Spinal cord (tissue), 9 donors: ENCODE measurements at regions not wholly inside any gene's neighbourhood (a gene's known extent, or its start where the extent isn't known, plus 50 kb on each side); places are given as distances from the start of the nearest gene placed in this dataset.

ENCODE experiments used
- DNase-seq, 6 donors: peaks; one replicate each; pipeline versions ENCODE4 v3.0.0 to v3.0.0-alpha.2; 2013 to 2015; ENCODE audit warnings: low spot score in 6 of 6, low read depth in 4 of 6
- H3K27ac ChIP-seq: one replicate; pipeline ENCODE4 v1.5.1; 2013; ENCODE audit warnings: low read depth, low read length, control low read depth
- H3K27me3 ChIP-seq: one replicate; pipeline ENCODE4 v1.6.1; 2013; ENCODE audit warnings: low read length; ENCODE audit not compliant: control insufficient read depth, insufficient read depth
- H3K36me3 ChIP-seq: one replicate; pipeline ENCODE4 v1.6.1; 2013; ENCODE audit warnings: low read length; ENCODE audit not compliant: control insufficient read depth, insufficient read depth
- H3K4me1 ChIP-seq: one replicate; pipeline ENCODE4 v1.6.1; 2013; ENCODE audit warnings: low read length; ENCODE audit not compliant: control insufficient read depth, insufficient read depth
- H3K4me3 ChIP-seq: one replicate; pipeline ENCODE4 v1.5.1; 2013; ENCODE audit warnings: low read depth, low read length, control low read depth
- H3K9me3 ChIP-seq: one replicate; pipeline ENCODE4 v1.6.1; 2013; ENCODE audit warnings: low read length; ENCODE audit not compliant: control insufficient read depth, insufficient read depth
- WGBS: methylation state at CpG from one replicate; pipeline ENCODE4 v1.1.5; 2013; ENCODE audit warnings: missing lambda C conversion rate; ENCODE audit not compliant: insufficient coverage; 5-methylcytosine and 5-hydroxymethylcytosine counted together
- donor health status: healthy.

DNA sequence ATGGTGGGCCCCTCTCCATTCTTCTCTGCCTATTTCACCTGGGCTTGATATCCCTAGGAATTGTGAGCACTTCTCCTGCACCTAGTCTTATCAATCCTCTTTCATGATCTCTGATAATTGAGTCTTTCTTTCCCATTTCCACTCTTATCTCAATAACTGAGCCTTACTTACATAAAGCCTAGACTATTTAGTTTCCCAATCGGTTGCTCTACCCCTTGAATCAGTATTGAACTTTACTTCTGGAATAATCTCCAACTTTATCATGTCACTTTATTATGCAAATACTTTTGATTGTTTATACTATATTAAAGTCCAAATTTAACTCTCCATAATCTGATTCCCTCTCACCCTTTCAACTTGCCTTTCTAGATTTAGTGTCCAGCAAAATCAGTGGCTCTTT is 222.7 kb downstream of the SPRY1 start:
- Histone ChIP-seq H3K9me3 (no peaks in the 10 kb centered on the region), H3K4me1 (peaks cover 8% of the 10 kb centered on the region), H3K36me3 (no peaks in the 10 kb centered on the region), H3K27me3 (no peaks in the 10 kb centered on the region), H3K4me3 (no peak overlapping the region), H3K27ac (no peak overlapping the region)
- WGBS = no CpG with 5 or more reads among the region's 1 CpG
- no peak for DNase-seq

GRCh38 chr4:123619895-123620294 is 223.3 kb downstream of the SPRY1 start:
- no peak for DNase-seq
- Histone ChIP-seq H3K4me1 (peaks cover 8% of the 10 kb centered on the region), H3K27me3 (no peaks in the 10 kb centered on the region), H3K27ac (no peak overlapping the region), H3K9me3 (no peaks in the 10 kb centered on the region), H3K4me3 (no peak overlapping the region), H3K36me3 (no peaks in the 10 kb centered on the region)

- peak in 2 of 6 donors; percentile 26 to 86 for DNase-seq
- H3K36me3 ChIP-seq = no peaks in the 10 kb centered on the region
- no peaks in the 10 kb centered on the region for H3K27me3 ChIP-seq
- peaks cover 8% of the 10 kb centered on the region for H3K4me1 ChIP-seq
- no peaks in the 10 kb centered on the region for H3K9me3 ChIP-seq
- H3K27ac ChIP-seq = no peak overlapping the region
- no peak overlapping the region for H3K4me3 ChIP-seq
- no CpG with 5 or more reads among the region's 5 CpGs for WGBS
These were observed 224.6 kb downstream of the SPRY1 start for GRCh38 chr4:123621072-123621705.

DNA sequence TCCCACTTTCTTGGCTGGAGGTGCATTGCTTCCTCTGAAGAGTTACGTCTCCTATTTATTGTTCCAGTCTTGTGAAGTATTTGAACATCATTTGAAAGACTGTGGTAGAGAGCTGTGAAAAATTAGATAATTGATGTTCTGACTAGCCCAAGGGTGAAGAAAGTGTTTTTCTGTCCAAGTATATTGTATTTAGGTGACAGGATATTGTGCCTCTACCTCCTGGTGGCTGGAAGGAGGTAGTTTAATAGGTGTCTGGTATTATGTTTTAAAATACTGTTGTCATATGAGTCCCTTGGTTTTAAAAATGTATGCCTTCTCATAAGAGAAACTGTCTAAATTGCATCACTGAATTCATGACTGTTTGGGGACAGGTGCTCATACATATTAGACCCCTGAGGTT is 226.0 kb downstream of the SPRY1 start:
- H3K36me3 ChIP-seq = no peaks in the 10 kb centered on the region
- H3K9me3 ChIP-seq = no peaks in the 10 kb centered on the region
- DNase-seq = no peak
- no peaks in the 10 kb centered on the region for H3K27me3 ChIP-seq
- H3K4me3 ChIP-seq = no peak overlapping the region
- WGBS = 60% methylated on average over 1 of the region's 1 CpG
- peaks cover 4% of the 10 kb centered on the region for H3K4me1 ChIP-seq
- no peak overlapping the region for H3K27ac ChIP-seq

GRCh38 chr4:123623611-123624010 is 227.0 kb downstream of the SPRY1 start:
- Histone ChIP-seq H3K9me3 (no peaks in the 10 kb centered on the region), H3K4me1 (peaks cover 3% of the 10 kb centered on the region), H3K4me3 (no peak overlapping the region), H3K36me3 (no peaks in the 10 kb centered on the region), H3K27me3 (no peaks in the 10 kb centered on the region), H3K27ac (no peak overlapping the region)
- WGBS = no CpG with 5 or more reads among the region's 1 CpG
- DNase-seq = no peak

DNA sequence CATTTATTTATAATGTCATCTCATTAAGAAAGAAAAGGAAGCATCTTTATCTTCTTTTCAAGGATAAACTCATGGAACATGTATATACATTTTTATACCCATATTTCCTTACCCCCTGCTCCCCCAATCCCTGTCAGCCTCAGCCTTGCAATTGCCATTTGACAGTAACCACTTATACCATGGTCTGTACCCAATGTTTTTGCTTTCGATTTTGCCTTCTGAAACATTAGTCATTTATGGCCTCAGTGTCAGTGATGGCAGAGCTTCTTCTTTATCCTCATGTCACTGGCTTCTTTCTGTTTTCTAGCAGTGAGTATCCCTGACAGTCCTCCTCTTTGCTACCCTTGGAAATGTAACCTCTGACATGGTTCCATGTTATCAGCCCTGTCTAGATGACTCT is 228.4 kb downstream of the SPRY1 start:
- DNase-seq = no peak
- Histone ChIP-seq H3K4me3 (no peak overlapping the region), H3K4me1 (peaks cover 3% of the 10 kb centered on the region), H3K27ac (no peak overlapping the region), H3K9me3 (no peaks in the 10 kb centered on the region), H3K27me3 (no peaks in the 10 kb centered on the region), H3K36me3 (no peaks in the 10 kb centered on the region)
- WGBS = 100% methylated on average over 1 of the region's 1 CpG

- no CpG with 5 or more reads among the region's 1 CpG for WGBS
- Histone ChIP-seq H3K9me3 (no peaks in the 10 kb centered on the region), H3K27ac (no peak overlapping the region), H3K27me3 (no peaks in the 10 kb centered on the region), H3K36me3 (no peaks in the 10 kb centered on the region), H3K4me1 (no peaks in the 10 kb centered on the region), H3K4me3 (no peak overlapping the region)
- DNase-seq = no peak
These were observed 231.7 kb downstream of the SPRY1 start for GRCh38 chr4:123628288-123628687.

DNA sequence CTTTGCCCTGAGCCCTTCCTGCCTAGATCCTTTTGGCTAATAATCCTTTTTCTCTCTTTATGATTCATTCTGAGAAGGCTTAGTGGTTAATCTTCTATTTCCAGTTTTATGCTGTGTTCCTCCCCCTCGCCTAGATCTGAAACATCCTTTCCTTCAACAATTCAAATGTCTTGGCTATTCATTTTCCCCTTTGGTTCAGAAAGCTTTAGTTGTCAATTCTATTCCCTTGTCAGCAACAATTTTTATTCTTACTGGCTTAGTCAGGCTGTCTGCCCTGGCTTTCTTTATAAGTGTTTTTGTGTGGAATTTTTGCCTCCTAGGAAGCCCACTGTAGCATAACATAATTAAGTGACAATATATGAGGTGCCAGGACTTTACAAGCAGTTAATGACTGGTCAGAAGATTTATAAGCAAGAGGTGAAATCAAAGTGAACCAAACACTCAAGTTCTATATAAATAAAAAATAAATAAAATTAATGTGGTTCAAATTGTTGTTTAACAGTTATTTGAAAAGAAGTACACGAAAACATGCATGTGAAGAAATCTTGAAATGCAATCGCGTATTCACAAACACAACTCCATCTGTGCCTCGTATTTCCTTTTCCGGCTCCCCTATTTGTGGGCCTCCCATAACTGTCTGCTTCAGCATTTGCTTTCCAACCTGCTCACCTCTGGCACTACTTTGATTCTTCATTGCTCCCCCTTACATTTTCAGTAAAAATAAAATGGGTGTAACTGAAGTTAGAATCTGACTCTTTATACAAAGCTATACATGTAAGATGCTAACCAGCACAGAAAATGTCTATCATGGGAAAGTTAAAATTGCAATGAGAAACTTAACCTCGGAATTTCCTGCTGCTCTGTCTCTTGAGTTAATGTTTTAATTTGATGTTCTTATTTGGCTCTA is 235.4 kb downstream of the SPRY1 start:
- peak in 2 of 6 donors; percentile 13 to 26 for DNase-seq
- H3K36me3 ChIP-seq = no peaks in the 10 kb centered on the region
- no peaks in the 10 kb centered on the region for H3K4me1 ChIP-seq
- H3K9me3 ChIP-seq = no peaks in the 10 kb centered on the region
- WGBS = 51% methylated on average over 5 of the region's 7 CpGs
- H3K27me3 ChIP-seq = no peaks in the 10 kb centered on the region
- H3K4me3 ChIP-seq = no peak overlapping the region
- no peak overlapping the region for H3K27ac ChIP-seq

- H3K27ac ChIP-seq = no peak overlapping the region
- H3K4me3 ChIP-seq = no peak overlapping the region
- no peaks in the 10 kb centered on the region for H3K27me3 ChIP-seq
- no peaks in the 10 kb centered on the region for H3K9me3 ChIP-seq
- no peaks in the 10 kb centered on the region for H3K36me3 ChIP-seq
- WGBS = no CpG with 5 or more reads among the region's 3 CpGs
- no peak for DNase-seq
- no peaks in the 10 kb centered on the region for H3K4me1 ChIP-seq
These were observed 236.1 kb downstream of the SPRY1 start for GRCh38 chr4:123632693-123633030.

- Histone ChIP-seq H3K9me3 (no peaks in the 10 kb centered on the region), H3K27me3 (no peaks in the 10 kb centered on the region), H3K4me1 (no peaks in the 10 kb centered on the region), H3K4me3 (no peak overlapping the region), H3K27ac (no peak overlapping the region), H3K36me3 (no peaks in the 10 kb centered on the region)
- no peak for DNase-seq
- no CpG with 5 or more reads among the region's 1 CpG for WGBS
These were observed 242.2 kb downstream of the SPRY1 start for GRCh38 chr4:123638834-123639233.
